Activated CD4-positive, alpha-beta memory T cell treated with anti-CD3 and anti-CD28 coated beads for 36 hours (primary cell): ENCODE measurements at regions not wholly inside any gene's neighbourhood (a gene's known extent, or its start where the extent isn't known, plus 50 kb on each side); places are given as distances from the start of the nearest gene placed in this dataset.

Experiments
- CTCF ChIA-PET: fragments of 350-600 bp; sonication (Branson Sonifier 250); formaldehyde crosslinking; loops from one replicate; lab custom pipeline; 2021; ENCODE audit warnings: antibody characterized with exemption, inconsistent platforms; lab: Charles Lee
- POLR2A ChIA-PET: fragments of 350-600 bp; sonication (Branson Sonifier 250); formaldehyde crosslinking; loops from one replicate; lab custom pipeline; 2021; ENCODE audit warnings: antibody characterized with exemption; lab: Charles Lee
- DNase-seq: peaks from one replicate; pipeline ENCODE4 v3.0.0-alpha.2; 2020
- H3K27ac Mint-ChIP-seq: one replicate; pipeline ENCODE4 v1.8.0; 2021; ENCODE audit warnings: mixed read lengths
- H3K27me3 Mint-ChIP-seq: one replicate; pipeline ENCODE4 v1.8.0; 2021; ENCODE audit warnings: mixed read lengths
- H3K36me3 Mint-ChIP-seq: one replicate; pipeline ENCODE4 v1.8.0; 2021; ENCODE audit warnings: mixed read lengths
- H3K4me1 Mint-ChIP-seq: one replicate; pipeline ENCODE4 v1.8.0; 2021; ENCODE audit warnings: low read depth, mixed read lengths
- H3K4me3 Mint-ChIP-seq: one replicate; pipeline ENCODE4 v1.8.0; 2021; ENCODE audit warnings: mild to moderate bottlenecking, mixed read lengths
- H3K9me3 Mint-ChIP-seq: one replicate; pipeline ENCODE4 v1.8.0; 2021; ENCODE audit warnings: mixed read lengths
- intact Hi-C: fragments of 100-400 bp; cut with micrococcal nuclease; formaldehyde crosslinking; loops from one replicate; pipeline ENCODE4 v1.15.1; 2023

DNA sequence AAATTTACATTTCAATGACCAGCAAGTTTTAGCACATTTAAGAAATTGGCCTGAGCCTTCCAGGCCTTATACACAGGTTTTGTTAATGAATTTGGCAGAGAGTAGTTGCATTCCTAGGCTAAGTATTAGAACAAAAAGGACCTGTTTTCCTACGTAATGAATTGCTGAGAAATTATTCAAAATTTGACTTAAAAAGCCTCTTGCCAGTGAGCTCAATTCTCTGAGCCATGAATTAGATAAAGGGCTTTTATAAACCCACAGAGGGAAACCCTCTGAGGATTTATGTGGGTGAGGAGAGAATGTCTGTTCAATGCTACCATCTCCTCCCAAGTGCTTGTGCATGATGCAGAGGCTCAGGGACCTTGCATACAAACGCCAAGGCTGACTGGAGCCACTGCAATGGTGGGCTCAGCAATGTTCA is 94.5 kb upstream of the PELI2 start:
- intact Hi-C loops = no loop called here
- ChIA-PET CTCF (no interaction called here), POLR2A (no interaction called here)
- peaks cover 3% of the 10 kb centered on the region for H3K27me3 Mint-ChIP-seq
- H3K27ac Mint-ChIP-seq = no peak overlapping the region
- H3K36me3 Mint-ChIP-seq = no peaks in the 10 kb centered on the region
- H3K4me1 Mint-ChIP-seq = no peaks in the 10 kb centered on the region
- no peak for DNase-seq
- no peak overlapping the region for H3K4me3 Mint-ChIP-seq
- peaks cover 4% of the 10 kb centered on the region for H3K9me3 Mint-ChIP-seq

DNA sequence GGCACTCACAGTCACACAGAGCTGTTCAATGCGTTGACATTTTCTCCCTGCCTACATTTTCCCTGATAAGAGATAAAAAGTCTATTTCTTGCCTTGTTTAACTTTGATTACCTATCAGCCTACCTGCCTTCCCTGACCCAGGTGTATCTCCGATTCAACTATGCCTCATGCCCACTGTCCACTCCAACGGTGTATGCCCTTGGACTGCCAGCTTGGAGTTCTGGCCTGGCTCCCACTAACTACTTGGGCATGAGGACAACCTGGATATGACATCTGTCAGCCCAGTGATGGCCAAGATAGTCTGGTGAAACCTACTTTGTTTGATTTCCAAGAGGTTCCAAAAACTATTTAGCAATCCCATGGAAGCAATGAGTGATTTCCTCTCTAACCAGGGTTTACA is 93.0 kb upstream of the PELI2 start:
- CTCF ChIA-PET = no interaction called here
- Mint-ChIP-seq H3K27ac (no peak overlapping the region), H3K36me3 (no peaks in the 10 kb centered on the region), H3K9me3 (no peaks in the 10 kb centered on the region), H3K4me1 (no peaks in the 10 kb centered on the region), H3K27me3 (peaks cover 10% of the 10 kb centered on the region), H3K4me3 (no peak overlapping the region)
- DNase-seq = no peak
- intact Hi-C loops = no loop called here
- POLR2A ChIA-PET = no interaction called here

DNA sequence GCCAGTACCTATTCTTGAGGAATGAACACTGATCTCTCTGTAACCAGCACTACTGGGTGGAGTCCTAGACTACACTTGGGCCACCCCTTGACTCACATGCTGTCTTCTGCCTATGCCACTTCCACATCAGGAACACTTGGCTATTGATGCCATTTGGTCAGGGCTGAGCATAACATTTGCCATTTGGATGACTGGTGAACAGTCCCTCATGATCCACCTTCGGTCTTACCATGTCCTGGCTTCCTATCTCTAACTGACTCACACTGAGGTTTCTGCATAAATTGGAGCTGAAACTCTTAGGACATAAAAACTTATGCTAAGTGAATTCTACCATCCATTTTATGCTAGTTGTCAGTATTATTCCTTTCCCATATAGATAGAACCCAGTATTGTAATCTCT is 91.7 kb upstream of the PELI2 start:
- H3K27me3 Mint-ChIP-seq = peaks cover 13% of the 10 kb centered on the region
- no peak for DNase-seq
- no peaks in the 10 kb centered on the region for H3K4me1 Mint-ChIP-seq
- no peak overlapping the region for H3K4me3 Mint-ChIP-seq
- no peaks in the 10 kb centered on the region for H3K9me3 Mint-ChIP-seq
- ChIA-PET POLR2A (no interaction called here), CTCF (no interaction called here)
- no peaks in the 10 kb centered on the region for H3K36me3 Mint-ChIP-seq
- intact Hi-C loops = no loop called here
- no peak overlapping the region for H3K27ac Mint-ChIP-seq

GRCh38 chr14:56027421-56027820 is 90.8 kb upstream of the PELI2 start:
- Mint-ChIP-seq H3K9me3 (no peaks in the 10 kb centered on the region), H3K27ac (no peak overlapping the region), H3K36me3 (no peaks in the 10 kb centered on the region), H3K4me3 (no peak overlapping the region), H3K27me3 (peaks cover 10% of the 10 kb centered on the region), H3K4me1 (no peaks in the 10 kb centered on the region)
- ChIA-PET CTCF (no interaction called here), POLR2A (no interaction called here)
- intact Hi-C loops = no loop called here
- no peak for DNase-seq

GRCh38 chr14:56027916-56028712 is 90.1 kb upstream of the PELI2 start:
- POLR2A ChIA-PET = no interaction called here

GRCh38 chr14:56036353-56036752 is 81.9 kb upstream of the PELI2 start:
- Mint-ChIP-seq H3K9me3 (no peaks in the 10 kb centered on the region), H3K27me3 (no peaks in the 10 kb centered on the region), H3K4me1 (no peaks in the 10 kb centered on the region), H3K36me3 (no peaks in the 10 kb centered on the region), H3K4me3 (no peak overlapping the region), H3K27ac (no peak overlapping the region)
- CTCF ChIA-PET = interaction anchor here (0.7 kb wide), 1 partner anchor 304 kb away, joined by 4 read pairs; no protein-coding TSS in a partner anchor
- intact Hi-C loops = no loop called here
- POLR2A ChIA-PET = no interaction called here
- DNase-seq = no peak

More at GRCh38 chr14:56027916-56028712, 90.1 kb upstream of the PELI2 start:
- CTCF ChIA-PET = no interaction called here
- no peaks in the 10 kb centered on the region for H3K4me1 Mint-ChIP-seq
- intact Hi-C loops = no loop called here
- no peaks in the 10 kb centered on the region for H3K36me3 Mint-ChIP-seq
- no peak overlapping the region for H3K27ac Mint-ChIP-seq
- peaks cover 10% of the 10 kb centered on the region for H3K27me3 Mint-ChIP-seq
- H3K4me3 Mint-ChIP-seq = no peak overlapping the region
- H3K9me3 Mint-ChIP-seq = no peaks in the 10 kb centered on the region
- DNase-seq = no peak

- Mint-ChIP-seq H3K27me3 (peaks cover 2% of the 10 kb centered on the region), H3K4me3 (no peak overlapping the region), H3K36me3 (no peaks in the 10 kb centered on the region), H3K9me3 (no peaks in the 10 kb centered on the region), H3K4me1 (no peaks in the 10 kb centered on the region), H3K27ac (no peak overlapping the region)
- no peak for DNase-seq
- ChIA-PET CTCF (no interaction called here), POLR2A (no interaction called here)
- intact Hi-C loops = no loop called here
Observed at GRCh38 chr14:56040121-56040520, 78.1 kb upstream of the PELI2 start.

- Mint-ChIP-seq H3K4me3 (no peak overlapping the region), H3K9me3 (no peaks in the 10 kb centered on the region), H3K4me1 (no peaks in the 10 kb centered on the region), H3K27ac (no peak overlapping the region), H3K36me3 (no peaks in the 10 kb centered on the region), H3K27me3 (peaks cover 2% of the 10 kb centered on the region)
- intact Hi-C loops = no loop called here
- no peak for DNase-seq
- CTCF ChIA-PET = interaction anchor here (1.9 kb wide), 1 partner anchor 312 kb away, joined by 4 read pairs; no protein-coding TSS in a partner anchor
- POLR2A ChIA-PET = no interaction called here
Observed at GRCh38 chr14:56044196-56044595, 74.0 kb upstream of the PELI2 start.

- H3K4me3 Mint-ChIP-seq = no peak overlapping the region
- peaks cover 2% of the 10 kb centered on the region for H3K27me3 Mint-ChIP-seq
- no peak for DNase-seq
- H3K4me1 Mint-ChIP-seq = no peaks in the 10 kb centered on the region
- POLR2A ChIA-PET = no interaction called here
- intact Hi-C loops = no loop called here
- H3K36me3 Mint-ChIP-seq = no peaks in the 10 kb centered on the region
- CTCF ChIA-PET = no interaction called here
- no peaks in the 10 kb centered on the region for H3K9me3 Mint-ChIP-seq
- no peak overlapping the region for H3K27ac Mint-ChIP-seq
Observed at GRCh38 chr14:56046546-56046945, 71.7 kb upstream of the PELI2 start.

DNA sequence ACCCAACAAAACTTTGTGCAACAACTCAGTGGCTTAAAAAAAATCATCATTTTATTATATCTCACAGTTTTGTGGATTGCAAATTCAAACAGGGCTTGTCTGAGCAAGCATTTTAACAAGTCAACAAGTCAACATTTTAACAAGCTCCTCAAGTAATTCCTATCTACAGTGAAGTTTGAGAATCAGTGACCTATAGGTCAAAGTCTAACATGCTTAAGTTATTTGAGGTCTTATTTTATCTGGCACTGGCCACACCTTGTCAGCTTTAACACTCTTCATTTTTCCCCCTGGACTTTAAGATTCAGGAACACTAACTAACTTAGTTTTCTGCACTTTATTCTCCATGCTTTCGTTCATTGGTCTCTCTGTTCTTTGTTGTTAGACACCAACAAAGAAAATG is 71.2 kb upstream of the PELI2 start:
- H3K4me1 Mint-ChIP-seq = no peaks in the 10 kb centered on the region
- no peaks in the 10 kb centered on the region for H3K9me3 Mint-ChIP-seq
- intact Hi-C loops = no loop called here
- no peak overlapping the region for H3K27ac Mint-ChIP-seq
- CTCF ChIA-PET = no interaction called here
- no peaks in the 10 kb centered on the region for H3K36me3 Mint-ChIP-seq
- no peak overlapping the region for H3K4me3 Mint-ChIP-seq
- POLR2A ChIA-PET = no interaction called here
- no peak for DNase-seq
- peaks cover 4% of the 10 kb centered on the region for H3K27me3 Mint-ChIP-seq

GRCh38 chr14:56049536-56049935 is 68.7 kb upstream of the PELI2 start:
- Mint-ChIP-seq H3K9me3 (no peaks in the 10 kb centered on the region), H3K27me3 (peaks cover 2% of the 10 kb centered on the region), H3K4me3 (no peak overlapping the region), H3K4me1 (no peaks in the 10 kb centered on the region), H3K27ac (no peak overlapping the region), H3K36me3 (no peaks in the 10 kb centered on the region)
- intact Hi-C loops = no loop called here
- ChIA-PET CTCF (no interaction called here), POLR2A (no interaction called here)
- DNase-seq = no peak

DNA sequence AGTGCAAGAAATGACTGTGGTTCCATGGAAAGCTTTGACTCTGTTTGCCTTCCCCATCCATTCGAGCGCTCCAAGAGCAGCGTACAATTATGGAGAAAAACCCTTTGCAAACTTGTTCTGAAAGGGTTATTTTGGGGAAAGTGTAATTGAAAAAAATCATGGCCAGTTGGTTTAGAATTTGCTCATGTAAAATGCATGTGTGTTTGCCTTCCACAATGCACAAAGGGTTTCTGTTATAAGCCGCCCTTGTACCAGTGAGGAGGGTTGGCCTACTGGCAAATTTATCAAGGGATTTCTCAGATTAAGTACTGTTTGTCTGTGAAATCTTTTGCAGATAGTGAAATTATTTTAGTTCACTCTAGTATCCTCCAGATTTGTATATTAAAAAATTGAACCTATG is 62.7 kb upstream of the PELI2 start:
- intact Hi-C loops = no loop called here
- Mint-ChIP-seq H3K36me3 (no peaks in the 10 kb centered on the region), H3K4me3 (no peak overlapping the region), H3K27me3 (peaks cover 2% of the 10 kb centered on the region), H3K27ac (no peak overlapping the region), H3K9me3 (no peaks in the 10 kb centered on the region), H3K4me1 (no peaks in the 10 kb centered on the region)
- no peak for DNase-seq
- CTCF ChIA-PET = no interaction called here
- POLR2A ChIA-PET = no interaction called here

GRCh38 chr14:56056031-56056430 is 62.2 kb upstream of the PELI2 start:
- ChIA-PET POLR2A (no interaction called here), CTCF (no interaction called here)
- no peak overlapping the region for H3K4me3 Mint-ChIP-seq
- intact Hi-C loops = no loop called here
- H3K9me3 Mint-ChIP-seq = no peaks in the 10 kb centered on the region
- peaks cover 5% of the 10 kb centered on the region for H3K27me3 Mint-ChIP-seq
- no peaks in the 10 kb centered on the region for H3K4me1 Mint-ChIP-seq
- H3K36me3 Mint-ChIP-seq = no peaks in the 10 kb centered on the region
- H3K27ac Mint-ChIP-seq = no peak overlapping the region
- no peak for DNase-seq
